KMS-11 (cell line): ENCODE measurements at regions not wholly inside any gene's neighbourhood (a gene's known extent, or its start where the extent isn't known, plus 50 kb on each side); places are given as distances from the start of the nearest gene placed in this dataset.

Experiments used
- H2AFZ ChIP-seq: fragments of 200-600 bp; sonication (generic); 2 replicates; pipeline ENCODE4 v1.6.1; 2016; ENCODE audit warnings: antibody characterized with exemption, mixed run types, low read depth
- H3K27ac ChIP-seq: fragments of 200-600 bp; sonication (generic); 2 replicates; pipeline ENCODE4 v1.6.1; 2016; ENCODE audit warnings: mild to moderate bottlenecking, mixed run types
- H3K27me3 ChIP-seq: fragments of 200-600 bp; sonication (generic); 2 replicates; pipeline ENCODE4 v1.6.1; 2017; ENCODE audit warnings: mild to moderate bottlenecking, low read depth, mixed run types, moderate library complexity; ENCODE audit not compliant: insufficient read depth
- H3K36me3 ChIP-seq: fragments of 200-600 bp; sonication (generic); 2 replicates; pipeline ENCODE4 v1.6.1; 2017; ENCODE audit warnings: mild to moderate bottlenecking, mixed run types; ENCODE audit not compliant: insufficient read depth
- H3K4me1 ChIP-seq: fragments of 200-600 bp; sonication (generic); 2 replicates; pipeline ENCODE4 v1.6.1; 2016; ENCODE audit warnings: mild to moderate bottlenecking, low read depth, mixed run types; ENCODE audit not compliant: poor library complexity, severe bottlenecking
- H3K4me2 ChIP-seq: fragments of 200-600 bp; sonication (generic); 2 replicates; pipeline ENCODE4 v1.7.0; 2016; ENCODE audit warnings: mild to moderate bottlenecking, mixed run types
- H3K4me3 ChIP-seq: fragments of 200-600 bp; sonication (generic); IDR thresholded peaks from 2 replicates; pipeline ENCODE4 v1.6.1; 2017; ENCODE audit warnings: low read depth, low read length, mixed read lengths; ENCODE audit not compliant: insufficient read depth
- H3K79me2 ChIP-seq: fragments of 200-600 bp; sonication (generic); 2 replicates; pipeline ENCODE4 v1.6.1; 2016; ENCODE audit warnings: low read depth, mixed run types; ENCODE audit not compliant: insufficient read depth
- H3K9ac ChIP-seq: fragments of 200-600 bp; sonication (generic); 2 replicates; pipeline ENCODE4 v1.6.1; 2016; ENCODE audit warnings: mild to moderate bottlenecking, mixed run types
- H4K20me1 ChIP-seq: fragments of 200-600 bp; sonication (generic); 2 replicates; pipeline ENCODE4 v1.6.1; 2016; ENCODE audit warnings: mild to moderate bottlenecking, mixed run types; ENCODE audit not compliant: insufficient read depth
- CTCF ChIP-seq: fragments of 200-600 bp; sonication (generic); conservative IDR thresholded peaks from 2 replicates; pipeline ENCODE4 v1.6.1; 2017; ENCODE audit warnings: low read depth, mild to moderate bottlenecking, antibody characterized with exemption, low read length, moderate library complexity, mixed read lengths

- no peaks in the 10 kb centered on the region for H4K20me1 ChIP-seq
- no peak for TF ChIP-seq CTCF
- H2AFZ ChIP-seq, result no peak overlapping the region
- no peak overlapping the region for H3K27ac ChIP-seq
- no peaks in the 10 kb centered on the region for H3K4me1 ChIP-seq
- no peaks in the 10 kb centered on the region for H3K36me3 ChIP-seq
- H3K79me2 ChIP-seq, result no peaks in the 10 kb centered on the region
- H3K27me3 ChIP-seq, result no peaks in the 10 kb centered on the region
- no peak overlapping the region for H3K9ac ChIP-seq
- H3K4me3 ChIP-seq, result no peak overlapping the region
- no peak overlapping the region for H3K4me2 ChIP-seq
Observed at GRCh38 chr11:80165744-80166143, 724.9 kb upstream of the TENM4 start.

- H3K4me2 ChIP-seq, result no peak overlapping the region
- no peak overlapping the region for H2AFZ ChIP-seq
- H3K4me1 ChIP-seq, result no peaks in the 10 kb centered on the region
- TF ChIP-seq CTCF, result no peak
- no peaks in the 10 kb centered on the region for H3K36me3 ChIP-seq
- H3K9ac ChIP-seq, result no peak overlapping the region
- H3K27ac ChIP-seq, result no peak overlapping the region
- H3K79me2 ChIP-seq, result no peaks in the 10 kb centered on the region
- no peaks in the 10 kb centered on the region for H3K27me3 ChIP-seq
- no peak overlapping the region for H3K4me3 ChIP-seq
- H4K20me1 ChIP-seq, result no peaks in the 10 kb centered on the region
Observed at GRCh38 chr11:80163441-80163840, 722.6 kb upstream of the TENM4 start.

GRCh38 chr11:80163011-80163410 is 722.2 kb upstream of the TENM4 start:
- H3K4me3 ChIP-seq, result no peak overlapping the region
- H3K27me3 ChIP-seq, result no peaks in the 10 kb centered on the region
- no peak overlapping the region for H3K9ac ChIP-seq
- no peaks in the 10 kb centered on the region for H3K36me3 ChIP-seq
- H3K79me2 ChIP-seq, result no peaks in the 10 kb centered on the region
- no peak overlapping the region for H2AFZ ChIP-seq
- H3K27ac ChIP-seq, result no peak overlapping the region
- no peak overlapping the region for H3K4me2 ChIP-seq
- no peaks in the 10 kb centered on the region for H3K4me1 ChIP-seq
- TF ChIP-seq CTCF, result no peak
- no peaks in the 10 kb centered on the region for H4K20me1 ChIP-seq

GRCh38 chr11:80162387-80162786 is 721.6 kb upstream of the TENM4 start:
- no peak overlapping the region for H3K4me2 ChIP-seq
- no peak overlapping the region for H2AFZ ChIP-seq
- H4K20me1 ChIP-seq, result no peaks in the 10 kb centered on the region
- no peaks in the 10 kb centered on the region for H3K27me3 ChIP-seq
- TF ChIP-seq CTCF, result no peak
- no peak overlapping the region for H3K27ac ChIP-seq
- H3K36me3 ChIP-seq, result no peaks in the 10 kb centered on the region
- no peak overlapping the region for H3K9ac ChIP-seq
- H3K4me3 ChIP-seq, result no peak overlapping the region
- no peaks in the 10 kb centered on the region for H3K79me2 ChIP-seq
- no peaks in the 10 kb centered on the region for H3K4me1 ChIP-seq

- no peak for TF ChIP-seq CTCF
- H3K79me2 ChIP-seq, result no peaks in the 10 kb centered on the region
- H3K27me3 ChIP-seq, result no peaks in the 10 kb centered on the region
- H4K20me1 ChIP-seq, result no peaks in the 10 kb centered on the region
- H3K36me3 ChIP-seq, result no peaks in the 10 kb centered on the region
- no peak overlapping the region for H3K4me3 ChIP-seq
- no peak overlapping the region for H3K4me2 ChIP-seq
- H3K9ac ChIP-seq, result no peak overlapping the region
- no peaks in the 10 kb centered on the region for H3K4me1 ChIP-seq
- no peak overlapping the region for H2AFZ ChIP-seq
- no peak overlapping the region for H3K27ac ChIP-seq
Observed at GRCh38 chr11:80157447-80157846, 716.6 kb upstream of the TENM4 start.
